Esophagus squamous epithelium (tissue), 4 donors: ENCODE measurements at regions not wholly inside any gene's neighbourhood (a gene's known extent, or its start where the extent isn't known, plus 50 kb on each side); places are given as distances from the start of the nearest gene placed in this dataset.

Source experiments
- CTCF ChIP-seq, 6 experiments: fragments of 450-650 bp in 4 of 6; fragments of 200-600 bp in 2 of 6; sonication (generic) in 2 of 6; IDR thresholded peaks; one replicate each; pipeline ENCODE4 v1.5.1; 2016 to 2019; ENCODE audit warnings: antibody characterized with exemption in 6 of 6, mild to moderate bottlenecking in 4 of 6, moderate library complexity in 4 of 6
- POLR2A ChIP-seq, 4 donors: fragments of 450-650 bp; IDR thresholded peaks; one replicate each; pipeline ENCODE4 v1.6.1; 2017; ENCODE audit warnings: antibody characterized with exemption in 4 of 4, mild to moderate bottlenecking in 4 of 4, moderate library complexity in 3 of 4

GRCh38 chr7:110400411-110400810 is 690.5 kb upstream of the LRRN3 start:
- no peak for TF ChIP-seq CTCF (IDR thresholded peaks at IDR 0.05)
- TF ChIP-seq POLR2A (IDR thresholded peaks at IDR 0.05) = no peak
